Uterus (tissue), 2 donors: ENCODE measurements at regions not wholly inside any gene's neighbourhood (a gene's known extent, or its start where the extent isn't known, plus 50 kb on each side); places are given as distances from the start of the nearest gene placed in this dataset.

Source experiments
- CTCF ChIP-seq, 4 experiments: fragments of 200-600 bp in 2 of 4; fragments of 450-650 bp in 2 of 4; sonication (generic) in 2 of 4; IDR thresholded peaks; one replicate each; pipeline ENCODE4 v1.5.1; 2016 to 2019; ENCODE audit warnings: antibody characterized with exemption in 4 of 4, mild to moderate bottlenecking in 2 of 4, moderate library complexity in 1 of 4
- POLR2A ChIP-seq, 2 donors: fragments of 450-650 bp; IDR thresholded peaks; one replicate each; pipeline ENCODE4 v1.6.1; 2016; ENCODE audit warnings: antibody characterized with exemption in 2 of 2, mild to moderate bottlenecking in 1 of 2, moderate library complexity in 1 of 2

GRCh38 chr1:14308460-14308859, 290.0 kb upstream of the KAZN start:
- TF ChIP-seq CTCF (IDR thresholded peaks at IDR 0.05), result no peak
- no peak for TF ChIP-seq POLR2A (IDR thresholded peaks at IDR 0.05)
